Transverse colon (tissue), 4 donors: ENCODE measurements at regions not wholly inside any gene's neighbourhood (a gene's known extent, or its start where the extent isn't known, plus 50 kb on each side); places are given as distances from the start of the nearest gene placed in this dataset.

ENCODE experiments used
- DNase-seq: peaks from one replicate; pipeline ENCODE4 v3.0.0-alpha.2; 2019
- H3K27ac ChIP-seq, 4 donors: fragments of 200-600 bp; sonication (generic); 2 replicates each; pipeline ENCODE4 v1.5.1; 2016 to 2018; ENCODE audit warnings: inconsistent platforms in 4 of 4
- H3K27me3 ChIP-seq: fragments of 200-600 bp; sonication (generic); 2 replicates; pipeline ENCODE4 v1.5.1; 2017; ENCODE audit warnings: inconsistent platforms
- H3K36me3 ChIP-seq, 4 donors: fragments of 200-600 bp; sonication (generic); 2 replicates each; pipeline ENCODE4 v1.5.1; 2017 to 2019; ENCODE audit warnings: inconsistent platforms in 4 of 4
- H3K4me1 ChIP-seq, 4 donors: fragments of 200-600 bp; sonication (generic); 2 replicates each; pipeline ENCODE4 v1.5.1; 2017 to 2020; ENCODE audit warnings: inconsistent platforms in 4 of 4
- H3K4me3 ChIP-seq, 4 donors: fragments of 200-600 bp; sonication (generic); 1 replicate in 1 of 4; 2 replicates in 3 of 4; pipeline versions ENCODE4 v1.5.1 to v1.6.1; 2017 to 2019; ENCODE audit warnings: inconsistent platforms in 4 of 4
- H3K9me3 ChIP-seq, 2 donors: fragments of 200-600 bp; sonication (generic); 2 replicates each; pipeline ENCODE4 v1.5.1; 2017 to 2019; ENCODE audit warnings: inconsistent platforms in 2 of 2
- EP300 ChIP-seq: sonication (generic); formaldehyde crosslinking; IDR thresholded peaks from one replicate; pipeline ENCODE4 v1.6.1; 2017; ENCODE audit warnings: antibody characterized with exemption, low read depth
- POLR2A ChIP-seq: fragments of 450-650 bp; IDR thresholded peaks from one replicate; pipeline ENCODE4 v1.6.1; 2016; ENCODE audit warnings: antibody characterized with exemption, mild to moderate bottlenecking, moderate library complexity
- POLR2AphosphoS5 ChIP-seq, 3 donors: sonication (generic); formaldehyde crosslinking; IDR thresholded peaks; one replicate each; pipeline ENCODE4 v1.6.1; 2016; ENCODE audit warnings: antibody characterized with exemption in 3 of 3
- WGBS, 2 donors: methylation state at CpG; one replicate each; pipeline ENCODE4 v1.1.5; 2018; ENCODE audit warnings: low coverage in 1 of 2; 5-methylcytosine and 5-hydroxymethylcytosine counted together
- in situ Hi-C, 4 donors: fragments of 200-750 bp; cut with MboI; loops; one replicate each; pipeline versions ENCODE4 v1.15.0 to v1.15.1; 2017; ENCODE audit warnings: low sequenced_read_pairs in 3 of 4, low pct_ligation_motif_present in 1 of 4, low pct_unique_long_range_greater_than_20kb in 1 of 4
- intact Hi-C: fragments of 100-400 bp; cut with DNase I; formaldehyde crosslinking; loops from one replicate; pipeline ENCODE4 v1.15.1; 2023; ENCODE audit warnings: low total_unique reads
- TF ChIP-seq, protein P1 (sequence below), 5 experiments: fragments of 200-600 bp in 3 of 5; fragments of 450-650 bp in 2 of 5; sonication (generic) in 3 of 5; IDR thresholded peaks; 1 replicate in 2 of 5; 2 replicates in 3 of 5; pipeline ENCODE4 v1.5.1; 2016 to 2017; ENCODE audit warnings: antibody characterized with exemption in 5 of 5, inconsistent platforms in 3 of 5, mild to moderate bottlenecking in 2 of 5, moderate library complexity in 1 of 5

GRCh38 chr3:164194842-164195241 lies 883.5 kb downstream of the SI start:
- intact Hi-C loops (loop anchor here (5.0 kb wide), 1 partner anchor 403 kb away; no protein-coding TSS in a partner anchor), in situ Hi-C loops (no loop called here)
- no peaks in the 10 kb centered on the region for H3K27me3 ChIP-seq
- H3K36me3 ChIP-seq: no peaks in the 10 kb centered on the region
- H3K27ac ChIP-seq: no peak overlapping the region
- no peaks in the 10 kb centered on the region for H3K9me3 ChIP-seq
- TF ChIP-seq, protein P1, sequence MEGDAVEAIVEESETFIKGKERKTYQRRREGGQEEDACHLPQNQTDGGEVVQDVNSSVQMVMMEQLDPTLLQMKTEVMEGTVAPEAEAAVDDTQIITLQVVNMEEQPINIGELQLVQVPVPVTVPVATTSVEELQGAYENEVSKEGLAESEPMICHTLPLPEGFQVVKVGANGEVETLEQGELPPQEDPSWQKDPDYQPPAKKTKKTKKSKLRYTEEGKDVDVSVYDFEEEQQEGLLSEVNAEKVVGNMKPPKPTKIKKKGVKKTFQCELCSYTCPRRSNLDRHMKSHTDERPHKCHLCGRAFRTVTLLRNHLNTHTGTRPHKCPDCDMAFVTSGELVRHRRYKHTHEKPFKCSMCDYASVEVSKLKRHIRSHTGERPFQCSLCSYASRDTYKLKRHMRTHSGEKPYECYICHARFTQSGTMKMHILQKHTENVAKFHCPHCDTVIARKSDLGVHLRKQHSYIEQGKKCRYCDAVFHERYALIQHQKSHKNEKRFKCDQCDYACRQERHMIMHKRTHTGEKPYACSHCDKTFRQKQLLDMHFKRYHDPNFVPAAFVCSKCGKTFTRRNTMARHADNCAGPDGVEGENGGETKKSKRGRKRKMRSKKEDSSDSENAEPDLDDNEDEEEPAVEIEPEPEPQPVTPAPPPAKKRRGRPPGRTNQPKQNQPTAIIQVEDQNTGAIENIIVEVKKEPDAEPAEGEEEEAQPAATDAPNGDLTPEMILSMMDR (IDR thresholded peaks at IDR 0.05): no peak
- TF ChIP-seq EP300: no peak
- no peak for TF ChIP-seq POLR2A
- no peak for TF ChIP-seq POLR2AphosphoS5 (IDR thresholded peaks at IDR 0.05)
- H3K4me3 ChIP-seq: no peak overlapping the region
- DNase-seq: no peak
- no peaks in the 10 kb centered on the region for H3K4me1 ChIP-seq
- 48 to 68% methylated on average over 2 of the region's 2 CpGs for WGBS, 2 donors

- Histone ChIP-seq H3K9me3 (no peaks in the 10 kb centered on the region), H3K4me1 (no peaks in the 10 kb centered on the region), H3K4me3 (no peak overlapping the region), H3K36me3 (no peaks in the 10 kb centered on the region), H3K27ac (no peak overlapping the region), H3K27me3 (no peaks in the 10 kb centered on the region)
- WGBS, 2 donors: 68% methylated on average over 4 of the region's 4 CpGs; no CpG with 5 or more reads in 1 of the 2 donors
- no peak for DNase-seq
- in situ Hi-C loops: no loop called here
- TF ChIP-seq POLR2AphosphoS5 (IDR thresholded peaks at IDR 0.05) (no peak), POLR2A (no peak), EP300 (no peak)
- TF ChIP-seq, protein P1 (IDR thresholded peaks at IDR 0.05): no peak
- intact Hi-C loops: no loop called here
Observed at GRCh38 chr3:164192974-164193373, 885.3 kb downstream of the SI start.

DNA sequence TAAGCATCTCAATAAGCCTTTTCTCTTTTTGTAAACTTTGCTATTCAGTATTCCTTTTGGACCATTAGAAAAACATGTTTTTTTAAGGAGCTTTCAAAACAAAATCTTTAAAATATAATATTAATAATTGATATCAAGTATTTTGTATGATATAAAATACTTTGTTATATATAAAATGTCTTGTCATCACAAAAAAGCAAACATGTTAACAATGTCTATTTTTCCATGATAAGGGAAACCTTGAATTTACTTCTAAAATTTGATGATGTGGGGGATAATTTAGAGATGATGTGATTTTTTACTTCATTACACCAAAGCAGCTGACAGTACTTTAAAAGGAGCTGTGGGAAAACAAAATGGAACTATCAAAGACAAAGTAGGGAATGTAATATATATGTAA lies 887.7 kb downstream of the SI start:
- intact Hi-C loops: no loop called here
- H3K36me3 ChIP-seq: no peaks in the 10 kb centered on the region
- in situ Hi-C loops: no loop called here
- H3K4me3 ChIP-seq: no peak overlapping the region
- TF ChIP-seq POLR2AphosphoS5 (IDR thresholded peaks at IDR 0.05): no peak
- TF ChIP-seq EP300: no peak
- no peaks in the 10 kb centered on the region for H3K27me3 ChIP-seq
- H3K4me1 ChIP-seq: no peaks in the 10 kb centered on the region
- no peak overlapping the region for H3K27ac ChIP-seq
- no peaks in the 10 kb centered on the region for H3K9me3 ChIP-seq
- DNase-seq: no peak

- in situ Hi-C loops (no loop called here), intact Hi-C loops (no loop called here)
- Histone ChIP-seq H3K36me3 (no peaks in the 10 kb centered on the region), H3K4me3 (no peak overlapping the region), H3K27me3 (no peaks in the 10 kb centered on the region), H3K27ac (no peak overlapping the region), H3K9me3 (no peaks in the 10 kb centered on the region), H3K4me1 (no peaks in the 10 kb centered on the region)
- 65% methylated on average over 3 of the region's 3 CpGs; no CpG with 5 or more reads in 1 of the 2 donors for WGBS, 2 donors
- TF ChIP-seq EP300 (no peak), POLR2A (no peak), POLR2AphosphoS5 (IDR thresholded peaks at IDR 0.05) (no peak)
- TF ChIP-seq, protein P1 (IDR thresholded peaks at IDR 0.05): no peak
- no peak for DNase-seq
Observed at GRCh38 chr3:164186095-164186494, 892.2 kb downstream of the SI start.

GRCh38 chr3:164179110-164179774 lies 899.1 kb downstream of the SI start:
- intact Hi-C loops (no loop called here), in situ Hi-C loops (no loop called here)
- 86% methylated on average over 22 of the region's 26 CpGs; no CpG with 5 or more reads in 1 of the 2 donors for WGBS, 2 donors
- no peak overlapping the region for H3K4me3 ChIP-seq
- H3K4me1 ChIP-seq: no peaks in the 10 kb centered on the region
- TF ChIP-seq EP300: no peak
- TF ChIP-seq POLR2AphosphoS5 (IDR thresholded peaks at IDR 0.05): no peak
- TF ChIP-seq POLR2A: no peak
- TF ChIP-seq, protein P1 (IDR thresholded peaks at IDR 0.05): no peak
- no peaks in the 10 kb centered on the region for H3K9me3 ChIP-seq
- H3K36me3 ChIP-seq: no peaks in the 10 kb centered on the region
- no peak for DNase-seq
- no peak overlapping the region for H3K27ac ChIP-seq
- no peaks in the 10 kb centered on the region for H3K27me3 ChIP-seq
